ENCODE measurements at regions not wholly inside any gene's neighbourhood (a gene's known extent, or its start where the extent isn't known, plus 50 kb on each side); places are given as distances from the start of the nearest gene placed in this dataset.

DNA sequence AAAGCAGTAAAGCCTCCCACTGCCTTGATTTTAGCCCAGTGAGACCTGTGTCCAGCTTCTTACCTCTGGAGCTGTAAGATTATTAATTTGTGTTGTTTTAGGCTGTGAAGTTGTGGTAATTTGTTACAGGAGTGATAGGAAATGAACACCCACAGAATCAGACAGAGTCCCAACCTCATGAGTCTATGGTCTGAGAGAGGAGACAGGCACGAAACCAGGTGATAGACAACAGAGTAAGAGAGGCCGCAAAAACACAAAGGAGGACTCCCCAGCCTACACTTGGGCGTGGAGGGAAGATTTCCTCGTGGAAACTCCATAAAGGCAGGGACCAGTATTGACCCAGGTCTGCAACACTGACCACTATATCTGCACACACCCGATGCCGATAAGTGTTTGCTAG is 234.6 kb upstream of the JUN start:
- no peak for DNase-seq
- Histone ChIP-seq H3K27me3 (ENCODE audit: control insufficient read depth, insufficient read depth, low read length) (no peaks in the 10 kb centered on the region; the same call in 1 of the 2 replicates), H3K36me3 (replicated peaks; ENCODE audit: control insufficient read depth, insufficient read depth, low read length) (no peaks in the 10 kb centered on the region), H3K4me3 (ENCODE audit: insufficient read depth, low read depth, low read length) (no peak overlapping the region)

DNA sequence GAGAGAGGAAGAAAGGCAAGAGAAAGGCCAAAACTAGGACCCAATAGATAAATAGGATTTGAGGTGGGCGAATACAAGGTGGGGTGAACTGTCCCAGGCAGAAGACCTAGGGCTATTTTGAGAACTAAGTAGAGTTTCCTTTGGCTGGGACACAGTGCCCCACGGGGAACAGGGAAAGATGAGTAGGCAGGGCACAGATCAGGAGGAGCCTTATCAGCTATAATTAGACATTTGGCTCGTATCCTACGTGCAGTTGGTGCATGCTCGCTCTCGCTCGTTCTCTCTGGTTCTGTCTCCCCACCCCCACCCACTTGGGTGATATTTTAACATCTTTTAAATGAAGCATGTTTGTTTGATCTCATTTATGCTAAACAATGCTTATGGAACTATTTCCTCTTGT is 235.0 kb upstream of the JUN start:
- Histone ChIP-seq H3K4me3 (ENCODE audit: insufficient read depth, low read depth, low read length) (no peak overlapping the region), H3K36me3 (replicated peaks; ENCODE audit: control insufficient read depth, insufficient read depth, low read length) (no peaks in the 10 kb centered on the region), H3K27me3 (ENCODE audit: control insufficient read depth, insufficient read depth, low read length) (no peaks in the 10 kb centered on the region; the same call in 1 of the 2 replicates)
- DNase-seq: no peak

DNA sequence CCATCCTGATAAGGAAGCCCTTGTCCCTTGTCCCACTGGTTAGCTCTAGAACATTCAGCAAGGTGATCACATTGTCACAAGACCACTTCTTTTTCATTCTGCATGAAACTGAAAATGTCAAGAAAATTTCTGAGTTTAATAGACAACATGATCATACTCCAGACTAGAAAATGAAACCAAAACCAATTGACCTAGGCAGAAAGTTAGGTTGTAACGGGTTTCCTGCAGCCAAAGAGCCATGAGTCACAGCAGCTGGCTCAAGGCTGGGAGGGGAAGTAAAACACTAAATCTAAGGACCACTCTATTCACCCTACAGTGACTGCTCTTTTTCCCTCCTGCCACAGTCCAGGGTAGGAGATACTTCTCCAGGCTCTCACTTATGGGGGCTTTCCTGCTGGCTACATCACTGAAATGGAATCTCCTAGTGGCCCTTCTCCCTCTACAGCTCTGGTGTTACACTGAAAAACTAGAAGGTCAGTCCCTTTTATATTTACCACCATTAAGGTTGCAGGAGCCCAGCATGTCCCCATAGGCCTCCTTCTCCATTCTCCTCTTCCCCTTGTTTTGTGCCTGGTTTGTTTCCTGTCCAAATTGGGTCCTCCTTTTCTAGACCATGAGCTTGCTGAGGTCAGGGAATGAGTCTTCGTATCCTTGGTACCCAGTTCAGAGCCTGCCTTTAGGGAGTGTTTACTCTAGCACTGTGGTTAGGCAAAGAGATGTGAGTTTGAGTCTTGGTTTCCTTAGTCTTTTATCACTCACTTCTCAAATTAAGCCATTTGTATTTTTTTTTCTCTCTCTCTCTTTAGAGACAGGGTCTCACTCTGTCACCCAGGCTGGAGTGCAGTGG is 236.5 kb upstream of the JUN start:
- Histone ChIP-seq H3K36me3 (replicated peaks; ENCODE audit: control insufficient read depth, insufficient read depth, low read length) (no peaks in the 10 kb centered on the region), H3K4me3 (ENCODE audit: insufficient read depth, low read depth, low read length) (no peak overlapping the region), H3K27me3 (ENCODE audit: control insufficient read depth, insufficient read depth, low read length) (no peaks in the 10 kb centered on the region)
- DNase-seq: no peak

DNA sequence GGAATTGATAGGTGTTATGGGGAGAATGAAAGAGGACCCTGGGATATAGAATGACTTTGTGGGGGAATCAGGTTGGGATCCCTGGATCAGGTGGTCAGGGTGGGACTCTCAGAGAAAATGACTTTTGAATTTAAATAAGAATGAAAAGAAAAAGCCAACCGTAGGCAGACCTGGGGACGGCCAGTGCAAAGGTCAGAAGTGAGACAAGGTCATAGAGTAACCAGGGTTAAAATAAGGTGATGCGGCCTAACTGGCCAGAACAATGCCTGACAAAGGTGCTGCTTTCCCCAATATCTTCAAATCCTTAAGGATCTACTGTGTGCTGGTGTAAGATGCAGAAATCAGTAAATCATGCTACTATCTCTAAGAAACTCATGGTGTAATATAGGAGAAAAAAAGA is 238.4 kb upstream of the JUN start:
- no peaks in the 10 kb centered on the region for H3K27me3 ChIP-seq (ENCODE audit: control insufficient read depth, insufficient read depth, low read length)
- H3K4me3 ChIP-seq (ENCODE audit: insufficient read depth, low read depth, low read length): no peak overlapping the region
- H3K36me3 ChIP-seq (replicated peaks; ENCODE audit: control insufficient read depth, insufficient read depth, low read length): no peaks in the 10 kb centered on the region
- DNase-seq: no peak

DNA sequence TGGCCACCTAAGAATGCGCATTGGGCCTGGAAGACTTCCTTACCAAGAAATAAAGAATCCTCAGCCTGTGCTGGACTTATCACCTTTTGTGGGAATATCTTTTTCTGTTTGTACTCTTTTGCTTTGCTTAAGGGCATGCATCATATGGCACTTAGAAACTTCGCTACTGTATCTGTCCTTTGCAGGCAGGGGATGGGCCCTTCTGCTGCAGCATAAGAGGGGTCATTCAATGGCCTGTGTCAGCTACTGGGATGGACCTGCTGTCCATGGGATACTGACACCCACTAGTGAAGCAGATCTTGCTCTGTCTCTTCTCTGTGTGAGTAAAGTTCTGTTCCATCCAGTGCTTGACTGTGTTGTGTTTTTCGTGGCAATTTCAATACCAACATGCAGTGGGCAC is 239.0 kb upstream of the JUN start:
- no peaks in the 10 kb centered on the region for H3K36me3 ChIP-seq (replicated peaks; ENCODE audit: control insufficient read depth, insufficient read depth, low read length)
- H3K4me3 ChIP-seq (ENCODE audit: insufficient read depth, low read depth, low read length): no peak overlapping the region
- H3K27me3 ChIP-seq (ENCODE audit: control insufficient read depth, insufficient read depth, low read length): no peaks in the 10 kb centered on the region
- DNase-seq: no peak

DNA sequence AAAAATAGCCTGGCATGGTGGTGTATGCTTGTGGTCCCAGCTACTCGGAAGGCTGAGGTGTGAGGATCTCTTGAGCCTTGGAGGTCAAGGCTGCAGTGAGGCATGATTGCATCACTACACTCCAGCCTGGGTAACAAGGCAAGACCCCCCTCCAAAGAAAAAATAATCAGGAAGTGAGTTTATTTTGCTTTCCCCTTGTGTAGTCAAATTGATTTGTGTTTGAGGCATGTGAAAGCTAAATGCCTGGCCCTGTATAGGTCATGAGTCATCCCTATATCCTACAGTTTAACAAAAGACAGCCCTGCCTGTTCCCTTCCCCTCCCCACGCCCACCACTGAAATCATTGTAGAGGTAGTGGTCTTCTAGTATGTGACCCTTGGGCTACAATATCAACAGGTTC is 241.4 kb upstream of the JUN start:
- Histone ChIP-seq H3K4me3 (ENCODE audit: insufficient read depth, low read depth, low read length) (no peak overlapping the region), H3K36me3 (replicated peaks; ENCODE audit: control insufficient read depth, insufficient read depth, low read length) (no peaks in the 10 kb centered on the region), H3K27me3 (ENCODE audit: control insufficient read depth, insufficient read depth, low read length) (no peaks in the 10 kb centered on the region)
- DNase-seq: no peak

DNA sequence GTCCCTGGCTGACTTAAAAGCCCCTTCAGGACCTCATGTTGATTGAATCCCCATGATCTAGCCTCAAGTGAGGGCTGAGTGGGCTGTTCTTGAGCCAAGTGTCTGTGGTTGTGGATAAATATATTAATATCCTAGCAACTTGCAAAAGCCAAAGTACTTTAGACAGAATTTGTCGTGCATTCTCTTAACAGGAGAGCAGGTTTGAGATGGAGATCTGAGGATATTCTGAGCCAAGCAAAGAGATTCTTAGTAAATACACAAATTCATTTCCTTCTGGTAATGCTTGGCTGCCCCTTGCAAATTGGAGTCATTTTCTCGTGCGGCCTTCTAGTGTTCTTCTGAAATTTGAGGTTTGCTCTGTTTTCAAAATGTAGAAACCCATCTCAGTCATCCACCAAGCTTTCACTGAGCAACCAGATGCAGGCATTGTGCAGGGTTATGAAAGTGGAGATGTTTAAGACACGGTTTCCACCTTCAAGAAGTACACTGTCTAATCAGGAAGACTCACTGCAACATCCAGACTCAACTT is 242.1 kb upstream of the JUN start:
- H3K4me3 ChIP-seq (ENCODE audit: insufficient read depth, low read depth, low read length): no peak overlapping the region
- no peak for DNase-seq
- H3K36me3 ChIP-seq (replicated peaks; ENCODE audit: control insufficient read depth, insufficient read depth, low read length): no peaks in the 10 kb centered on the region
- H3K27me3 ChIP-seq (ENCODE audit: control insufficient read depth, insufficient read depth, low read length): no peaks in the 10 kb centered on the region

DNA sequence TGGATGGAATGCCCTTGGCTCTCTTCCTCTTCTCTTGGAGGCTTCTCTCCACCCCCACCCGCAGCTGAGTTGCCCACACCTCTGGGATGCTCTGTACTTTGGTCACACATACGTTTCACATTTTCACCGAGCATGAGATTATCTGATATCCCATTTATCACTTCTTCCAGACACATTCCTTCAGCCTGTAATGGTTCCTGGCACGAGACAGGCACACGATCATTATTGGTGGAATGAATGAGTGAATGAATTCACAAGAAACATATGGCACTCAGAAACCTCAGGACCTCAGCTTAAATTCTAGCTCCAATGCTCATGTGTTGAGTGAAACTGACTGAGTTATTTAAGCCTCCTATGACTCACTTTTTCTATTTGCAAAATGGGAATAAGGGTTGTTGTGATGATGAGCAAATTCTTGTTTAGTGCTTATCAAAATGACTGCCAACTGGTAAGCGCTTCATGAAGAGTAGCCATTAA is 242.7 kb upstream of the JUN start:
- H3K27me3 ChIP-seq (ENCODE audit: control insufficient read depth, insufficient read depth, low read length): no peaks in the 10 kb centered on the region
- DNase-seq: no peak
- no peak overlapping the region for H3K4me3 ChIP-seq (ENCODE audit: insufficient read depth, low read depth, low read length)
- no peaks in the 10 kb centered on the region for H3K36me3 ChIP-seq (replicated peaks; ENCODE audit: control insufficient read depth, insufficient read depth, low read length)

DNA sequence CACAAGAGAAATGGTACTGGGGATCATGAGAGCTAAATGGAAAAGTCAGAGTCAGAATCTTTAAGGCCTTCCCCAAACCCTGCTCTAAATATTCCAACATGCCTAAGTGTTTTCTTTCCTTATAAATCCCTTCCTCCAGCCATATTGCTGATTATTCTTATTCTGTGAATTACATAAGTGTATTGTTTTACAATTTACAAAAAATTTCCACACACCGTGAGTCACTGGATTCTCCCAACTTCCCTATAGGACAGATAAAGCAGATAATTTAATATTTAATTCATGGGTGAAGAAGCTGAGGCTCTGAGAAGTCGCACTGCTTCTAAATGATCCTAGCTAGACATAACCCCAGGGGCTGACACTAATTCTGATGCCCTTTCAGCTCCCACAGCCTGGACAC is 243.3 kb upstream of the JUN start:
- DNase-seq: no peak
- H3K36me3 ChIP-seq (replicated peaks; ENCODE audit: control insufficient read depth, insufficient read depth, low read length): no peaks in the 10 kb centered on the region

DNA sequence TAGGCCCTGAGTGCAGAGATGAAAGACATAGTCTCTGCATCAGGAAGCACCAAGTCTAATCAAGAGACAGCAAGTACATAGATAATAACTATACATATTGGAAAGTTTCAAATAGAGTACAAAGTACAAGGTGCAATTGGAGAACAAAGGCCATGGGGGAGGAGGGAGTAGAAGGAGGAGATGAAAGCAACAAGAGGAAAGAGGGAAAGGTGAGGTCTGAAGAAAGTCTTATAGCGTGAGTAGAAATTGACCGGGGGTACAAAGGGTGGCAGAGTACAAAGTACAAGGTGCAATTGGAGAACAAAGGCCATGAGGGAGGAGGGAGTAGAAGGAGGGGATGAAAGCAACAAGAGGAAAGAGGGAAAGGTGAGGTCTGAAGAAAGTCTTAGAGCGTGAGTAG is 244.2 kb upstream of the JUN start:
- Histone ChIP-seq H3K27me3 (ENCODE audit: control insufficient read depth, insufficient read depth, low read length) (no peaks in the 10 kb centered on the region), H3K36me3 (replicated peaks; ENCODE audit: control insufficient read depth, insufficient read depth, low read length) (no peaks in the 10 kb centered on the region), H3K4me3 (ENCODE audit: insufficient read depth, low read depth, low read length) (no peak overlapping the region)
- DNase-seq: no peak

More for the DNA sequence above, 243.3 kb upstream of the JUN start:
- H3K4me3 ChIP-seq (ENCODE audit: insufficient read depth, low read depth, low read length): no peak overlapping the region
- H3K27me3 ChIP-seq (ENCODE audit: control insufficient read depth, insufficient read depth, low read length): no peaks in the 10 kb centered on the region

DNA sequence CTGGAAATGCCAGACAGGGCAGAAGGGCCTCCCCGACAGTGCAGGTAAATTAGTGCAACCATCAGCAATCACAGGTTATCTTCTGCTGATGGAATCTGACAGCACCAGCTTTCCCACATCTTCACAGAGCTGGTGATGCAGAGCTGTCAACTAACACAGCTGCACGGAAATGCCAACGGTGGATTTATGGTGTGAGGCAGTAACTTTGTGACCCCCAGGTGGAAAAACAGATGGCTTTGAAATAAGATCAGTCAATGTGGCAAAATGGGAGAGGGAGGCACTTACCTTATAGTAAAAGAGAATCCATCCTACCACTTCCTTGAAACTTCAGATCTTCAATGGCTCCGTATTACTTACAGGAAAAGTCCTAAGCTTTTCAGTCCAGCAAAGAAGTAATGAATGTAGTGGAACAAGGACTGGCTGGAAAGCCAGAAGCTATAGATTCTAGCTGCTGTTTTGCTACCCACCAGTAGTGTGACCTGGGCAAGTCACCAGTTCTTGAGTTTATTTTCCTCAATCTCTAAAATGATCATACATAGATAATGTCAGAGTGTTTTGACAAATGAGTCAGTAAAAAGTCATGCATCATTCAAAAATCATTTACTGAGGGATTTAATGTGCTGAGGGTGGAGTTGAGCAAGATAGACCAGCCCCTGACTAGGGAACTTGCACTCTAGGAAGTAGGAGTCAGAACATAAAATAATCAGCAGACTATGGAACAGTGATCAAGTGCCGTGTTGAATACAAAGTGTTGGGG is 245.7 kb upstream of the JUN start:
- Histone ChIP-seq H3K27me3 (ENCODE audit: control insufficient read depth, insufficient read depth, low read length) (no peaks in the 10 kb centered on the region), H3K4me3 (ENCODE audit: insufficient read depth, low read depth, low read length) (no peak overlapping the region), H3K36me3 (replicated peaks; ENCODE audit: control insufficient read depth, insufficient read depth, low read length) (no peaks in the 10 kb centered on the region)
- no peak for DNase-seq

DNA sequence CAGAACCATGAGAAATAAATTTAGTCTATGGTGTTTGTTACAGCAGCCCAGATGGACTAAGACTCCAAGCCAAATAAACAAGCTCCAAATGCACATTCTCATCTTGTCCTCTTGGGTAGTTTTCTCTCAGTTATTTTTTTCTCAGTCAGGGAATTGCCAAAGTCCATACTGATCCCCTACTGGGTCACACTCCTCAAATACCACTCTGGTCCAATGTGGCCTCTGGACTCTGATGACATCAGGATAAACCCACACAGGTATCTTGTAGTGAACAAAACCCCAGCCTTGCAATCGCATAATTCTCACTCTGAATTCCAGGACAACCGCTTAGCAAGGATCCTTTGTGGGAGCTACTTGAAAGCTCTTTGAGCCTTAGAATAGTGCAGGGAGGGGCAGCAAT is 248.4 kb upstream of the JUN start:
- Histone ChIP-seq H3K27me3 (ENCODE audit: control insufficient read depth, insufficient read depth, low read length) (no peaks in the 10 kb centered on the region), H3K36me3 (replicated peaks; ENCODE audit: control insufficient read depth, insufficient read depth, low read length) (no peaks in the 10 kb centered on the region), H3K4me3 (ENCODE audit: insufficient read depth, low read depth, low read length) (no peak overlapping the region)
- no peak for DNase-seq

DNA sequence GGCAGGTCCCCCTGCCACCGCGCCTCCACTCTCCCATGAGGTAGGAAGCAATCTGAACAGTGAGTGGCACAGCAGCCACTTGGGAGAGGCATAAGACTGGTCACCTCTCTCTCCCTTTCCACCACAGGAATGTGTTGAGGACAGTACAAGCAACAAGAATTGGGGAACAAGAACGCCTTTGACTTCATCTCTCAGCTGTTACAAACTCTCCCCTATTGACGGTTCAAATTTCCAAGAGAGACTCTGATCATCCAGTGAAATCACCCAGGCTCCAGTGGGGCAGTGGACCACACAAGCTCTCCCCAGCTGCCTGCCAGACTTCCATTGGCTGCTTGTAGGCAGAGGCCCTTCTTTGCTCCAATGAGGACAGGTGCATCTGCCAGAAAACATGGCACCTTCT is 249.9 kb upstream of the JUN start:
- H3K27me3 ChIP-seq (ENCODE audit: control insufficient read depth, insufficient read depth, low read length): no peaks in the 10 kb centered on the region
- H3K4me3 ChIP-seq (ENCODE audit: insufficient read depth, low read depth, low read length): no peak overlapping the region
- no peak for DNase-seq
- no peaks in the 10 kb centered on the region for H3K36me3 ChIP-seq (replicated peaks; ENCODE audit: control insufficient read depth, insufficient read depth, low read length)

DNA sequence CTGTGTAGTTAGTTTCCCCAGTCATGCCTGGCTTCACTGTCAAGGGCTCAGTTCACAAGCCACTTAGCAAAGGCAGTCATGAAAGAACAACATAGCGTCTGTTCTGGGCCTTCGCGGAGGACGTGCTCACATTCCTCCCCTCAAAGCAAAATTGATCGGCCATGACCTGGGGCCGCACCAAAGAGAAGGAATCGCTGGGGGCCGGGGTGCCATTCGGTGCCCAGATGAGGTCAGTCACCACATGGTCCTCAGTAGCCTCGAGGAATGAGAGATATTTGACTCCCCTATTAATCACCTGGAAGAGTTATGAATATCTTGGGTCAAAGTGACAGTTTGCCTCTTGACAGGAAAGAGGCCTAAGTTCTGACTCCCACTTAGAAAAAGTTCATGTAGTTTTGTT is 251.1 kb upstream of the JUN start:
- Histone ChIP-seq H3K4me3 (ENCODE audit: insufficient read depth, low read depth, low read length) (no peak overlapping the region), H3K27me3 (ENCODE audit: control insufficient read depth, insufficient read depth, low read length) (no peaks in the 10 kb centered on the region), H3K36me3 (replicated peaks; ENCODE audit: control insufficient read depth, insufficient read depth, low read length) (no peaks in the 10 kb centered on the region)
- no peak for DNase-seq

DNA sequence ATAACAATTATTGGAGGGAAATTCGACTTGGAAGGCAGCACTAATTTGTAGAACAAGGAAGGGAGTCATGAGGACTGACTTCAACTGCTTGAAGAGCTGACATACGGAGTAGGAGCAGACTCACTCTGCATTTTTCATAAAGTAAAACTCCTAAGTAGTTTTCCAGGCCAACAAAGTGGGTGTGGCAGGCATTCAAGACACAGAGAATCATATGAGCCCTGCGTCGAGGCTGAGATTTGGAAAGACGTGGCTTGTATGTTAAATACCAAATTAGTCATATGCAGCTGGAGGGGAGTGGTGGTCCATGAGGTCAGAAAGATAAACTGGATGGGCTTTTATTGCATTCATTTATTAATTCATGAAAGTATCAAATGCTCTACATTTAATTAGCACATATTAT is 255.7 kb upstream of the JUN start:
- DNase-seq: no peak
- H3K4me3 ChIP-seq (ENCODE audit: insufficient read depth, low read depth, low read length): no peak overlapping the region

More for the DNA sequence above, 255.7 kb upstream of the JUN start:
- Histone ChIP-seq H3K36me3 (replicated peaks; ENCODE audit: control insufficient read depth, insufficient read depth, low read length) (no peaks in the 10 kb centered on the region), H3K27me3 (ENCODE audit: control insufficient read depth, insufficient read depth, low read length) (no peaks in the 10 kb centered on the region)

Data from H7 (cell line).